Effector CD4-positive, alpha-beta T cell (primary cell): ENCODE measurements at regions not wholly inside any gene's neighbourhood (a gene's known extent, or its start where the extent isn't known, plus 50 kb on each side); places are given as distances from the start of the nearest gene placed in this dataset.

ENCODE experiments used
- DNase-seq: peaks from one replicate; pipeline ENCODE4 v3.0.0-alpha.2; 2020

GRCh38 chr13:33472446-33472845 is 186.9 kb upstream of the STARD13 start:
- no peak for DNase-seq

GRCh38 chr13:33479105-33479504 is 193.6 kb upstream of the STARD13 start:
- no peak for DNase-seq

GRCh38 chr13:33480561-33480960 is 195.0 kb upstream of the STARD13 start:
- no peak for DNase-seq

DNA sequence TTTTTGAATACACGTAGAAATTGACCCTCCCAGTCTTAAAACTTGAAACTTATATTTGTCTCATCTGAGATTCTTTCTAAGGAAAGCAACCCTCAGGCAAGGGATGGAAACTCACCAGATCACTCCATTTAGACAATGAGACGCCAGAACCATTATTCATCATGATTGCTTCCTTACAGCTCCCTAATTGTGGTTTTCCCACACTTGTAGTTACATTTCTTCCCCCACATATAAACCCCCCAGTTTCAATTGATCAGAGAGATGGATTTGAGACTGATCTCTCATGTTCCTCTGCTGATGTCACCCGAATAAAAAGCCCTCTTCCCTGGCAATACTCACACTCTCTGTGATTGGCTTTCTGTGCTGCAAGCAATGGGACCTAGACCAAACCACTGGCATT is 197.9 kb upstream of the STARD13 start:
- DNase-seq, result no peak

DNA sequence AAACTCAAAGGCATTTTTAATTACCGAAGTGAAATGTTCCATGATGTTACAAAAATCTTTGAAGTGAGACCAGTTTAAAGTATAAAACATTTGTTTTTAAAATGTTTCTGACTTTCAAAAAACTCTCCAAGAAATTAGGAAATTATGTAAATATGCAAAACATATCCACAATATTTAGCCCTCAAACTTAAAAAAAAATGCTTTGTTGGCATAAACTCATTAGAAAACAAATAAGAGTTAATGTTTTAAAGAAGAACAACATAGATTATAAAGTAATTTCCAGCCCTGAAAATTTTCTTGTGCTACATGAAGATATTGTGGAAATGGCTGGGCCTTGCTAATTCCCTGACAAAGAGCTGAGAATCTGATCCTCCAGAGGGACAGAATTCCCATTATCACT is 199.7 kb upstream of the STARD13 start:
- no peak for DNase-seq

DNA sequence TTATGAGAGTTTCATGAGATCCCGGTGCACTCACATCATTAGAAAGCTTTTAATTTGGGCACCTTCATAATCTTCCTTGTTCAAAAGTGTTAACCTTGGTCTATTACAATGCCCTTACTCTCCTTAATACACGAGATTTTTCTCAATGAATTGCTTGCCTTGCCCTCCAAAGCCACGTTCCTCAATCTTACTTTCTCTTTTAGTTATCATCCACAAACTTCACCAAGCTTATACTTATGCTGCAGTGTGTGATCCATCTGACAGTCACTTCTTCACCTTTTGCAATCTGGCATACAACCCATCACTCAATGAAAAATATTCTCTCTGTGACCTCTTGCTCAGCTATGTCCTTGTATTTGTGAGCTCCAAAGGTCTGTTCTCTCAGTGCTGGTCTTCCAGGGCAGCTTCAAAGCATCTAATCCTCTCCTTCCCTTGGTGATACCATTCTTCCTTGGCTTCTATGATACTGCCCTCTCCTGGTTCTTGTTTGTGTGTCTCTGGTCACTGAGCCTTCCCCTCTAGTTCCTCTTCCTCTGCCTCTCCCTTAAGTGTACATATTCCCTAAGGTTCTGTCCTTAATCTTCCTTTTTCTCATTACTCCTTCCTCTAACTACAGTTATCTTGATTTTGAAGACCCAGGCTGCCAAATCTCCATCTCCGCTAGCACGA is 202.2 kb upstream of the STARD13 start:
- DNase-seq, result no peak

GRCh38 chr13:33489563-33489962 is 204.0 kb upstream of the STARD13 start:
- DNase-seq, result no peak

GRCh38 chr13:33490461-33491327 is 205.1 kb upstream of the STARD13 start:
- DNase-seq, result no peak

DNA sequence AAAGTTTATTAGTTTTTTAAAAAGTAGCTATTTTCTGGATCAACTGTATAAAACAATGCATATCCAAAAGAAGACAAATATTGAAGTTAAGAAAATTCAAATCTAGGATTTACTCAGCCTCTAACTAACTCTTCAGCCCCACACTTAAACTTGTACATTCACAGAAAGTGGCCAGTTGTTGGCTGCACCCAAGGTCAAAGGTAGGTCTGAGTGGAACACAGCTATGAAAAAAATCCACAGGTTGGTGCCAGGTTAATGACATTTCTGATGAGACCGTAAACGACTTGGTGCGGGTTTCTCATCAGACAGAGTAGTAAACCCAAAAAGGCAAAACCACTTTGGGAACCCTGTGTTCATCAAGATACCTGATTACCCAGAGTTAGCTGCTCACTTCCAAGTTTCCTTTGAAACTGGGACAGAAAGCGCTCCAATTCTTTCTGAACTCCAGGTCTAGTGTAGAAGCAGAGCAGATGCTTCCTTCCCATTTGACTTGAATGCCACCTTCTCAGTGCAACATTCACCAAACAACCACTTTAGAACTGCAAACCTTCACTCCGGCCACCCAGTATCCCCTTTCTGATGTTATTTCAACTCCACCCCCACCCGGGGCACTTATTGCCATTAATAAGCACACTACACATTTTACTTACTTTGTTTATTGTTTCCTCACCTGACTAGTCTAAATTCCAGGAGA is 208.3 kb upstream of the STARD13 start:
- no peak for DNase-seq

DNA sequence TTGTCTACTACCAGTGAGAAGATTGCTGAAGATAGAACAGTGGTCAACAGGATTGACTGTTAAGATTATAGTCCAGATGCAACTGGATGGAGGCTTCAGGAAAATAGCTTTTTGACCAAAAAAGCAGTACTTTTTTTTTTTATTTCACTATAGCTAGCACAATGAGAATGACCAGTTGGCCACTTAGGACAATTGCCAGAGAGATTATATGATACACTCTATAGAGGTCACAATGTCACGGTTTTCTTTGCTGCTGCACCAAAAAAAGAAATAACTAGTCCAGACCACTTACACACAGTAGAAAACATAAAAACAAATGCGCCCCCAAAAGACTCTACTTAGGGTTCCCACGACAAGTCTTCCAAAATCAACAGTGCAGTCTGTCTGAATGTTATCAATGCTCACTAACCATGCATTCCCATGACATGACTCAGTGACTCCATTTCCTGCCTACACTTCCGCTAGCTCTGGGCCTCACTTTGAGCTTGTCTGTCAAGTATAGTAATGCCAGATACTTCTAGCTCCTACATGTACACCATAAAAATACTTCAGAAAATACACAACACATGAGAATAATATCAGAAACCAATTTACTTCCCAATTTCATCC is 209.1 kb upstream of the STARD13 start:
- DNase-seq, result no peak

DNA sequence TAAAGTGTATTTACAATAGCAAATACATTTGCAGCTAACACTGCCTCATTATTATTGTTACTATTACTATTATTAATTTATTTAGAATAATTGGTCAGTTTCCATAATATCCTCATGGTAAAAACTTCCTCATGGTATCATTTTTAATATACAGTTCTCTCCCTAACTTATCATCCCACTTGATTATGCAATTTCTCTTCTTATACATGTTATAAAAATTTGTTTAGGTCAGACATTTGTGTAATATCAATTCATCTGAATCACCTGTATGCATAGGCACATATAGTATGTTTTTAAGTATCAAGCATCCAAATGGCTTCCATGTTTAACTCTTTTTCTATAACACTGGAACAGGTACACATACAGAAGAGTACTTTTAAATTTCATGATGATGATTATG is 210.8 kb upstream of the STARD13 start:
- DNase-seq, result no peak

DNA sequence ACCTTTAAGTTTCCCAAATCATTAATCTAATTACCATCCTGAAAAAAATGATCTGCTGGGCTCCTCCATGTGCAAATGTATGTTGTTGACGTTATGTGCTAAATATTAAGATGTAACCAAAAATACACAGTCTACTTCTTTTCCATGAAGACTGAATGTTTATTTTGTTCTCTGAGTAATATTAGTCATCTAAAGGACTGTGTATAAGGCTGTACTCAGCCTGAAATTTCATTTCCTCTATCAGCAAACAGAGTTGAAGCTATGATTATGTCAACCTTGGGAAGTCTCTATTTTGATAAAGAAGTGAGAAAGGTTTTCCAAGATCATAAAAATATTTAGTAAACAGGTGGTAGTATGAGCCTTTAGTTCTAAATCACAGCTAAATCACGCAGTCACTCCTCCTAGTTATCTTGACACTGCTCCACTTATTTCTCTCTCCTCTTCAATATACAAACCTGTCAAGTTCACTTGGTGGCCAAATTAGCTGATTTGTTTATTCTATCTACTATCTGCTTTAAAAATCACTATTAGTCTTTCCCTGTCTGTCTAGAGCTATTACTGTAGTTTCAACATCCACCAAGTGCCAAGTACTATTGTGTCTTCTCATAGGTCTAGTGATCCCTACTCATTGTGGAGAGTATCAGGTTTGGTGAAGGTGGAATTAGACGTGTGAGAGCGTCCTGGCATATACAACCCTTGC is 211.7 kb upstream of the STARD13 start:
- DNase-seq, result no peak

DNA sequence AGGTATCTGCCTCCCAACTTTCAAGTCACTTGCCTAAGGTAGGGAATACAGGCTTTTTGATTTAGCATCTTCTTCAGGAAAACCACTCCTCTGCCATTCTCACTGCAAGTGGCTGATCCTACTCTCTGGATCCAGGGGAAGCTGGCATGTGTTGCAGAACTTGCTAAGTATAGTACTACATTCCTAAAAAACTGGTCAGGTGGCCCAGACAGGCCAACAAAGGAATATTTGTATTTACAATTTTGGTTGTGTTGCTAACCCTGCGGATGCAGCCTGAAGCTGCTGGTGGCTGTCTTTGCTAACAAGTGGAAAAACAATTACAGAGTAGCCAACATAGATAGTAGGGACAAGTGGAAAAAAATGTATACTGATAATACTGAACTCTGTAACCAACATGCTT is 222.5 kb upstream of the STARD13 start:
- no peak for DNase-seq

GRCh38 chr13:33509642-33510229 is 224.2 kb upstream of the STARD13 start:
- DNase-seq, result no peak

GRCh38 chr13:33510350-33510970 is 224.9 kb upstream of the STARD13 start:
- DNase-seq, result no peak

DNA sequence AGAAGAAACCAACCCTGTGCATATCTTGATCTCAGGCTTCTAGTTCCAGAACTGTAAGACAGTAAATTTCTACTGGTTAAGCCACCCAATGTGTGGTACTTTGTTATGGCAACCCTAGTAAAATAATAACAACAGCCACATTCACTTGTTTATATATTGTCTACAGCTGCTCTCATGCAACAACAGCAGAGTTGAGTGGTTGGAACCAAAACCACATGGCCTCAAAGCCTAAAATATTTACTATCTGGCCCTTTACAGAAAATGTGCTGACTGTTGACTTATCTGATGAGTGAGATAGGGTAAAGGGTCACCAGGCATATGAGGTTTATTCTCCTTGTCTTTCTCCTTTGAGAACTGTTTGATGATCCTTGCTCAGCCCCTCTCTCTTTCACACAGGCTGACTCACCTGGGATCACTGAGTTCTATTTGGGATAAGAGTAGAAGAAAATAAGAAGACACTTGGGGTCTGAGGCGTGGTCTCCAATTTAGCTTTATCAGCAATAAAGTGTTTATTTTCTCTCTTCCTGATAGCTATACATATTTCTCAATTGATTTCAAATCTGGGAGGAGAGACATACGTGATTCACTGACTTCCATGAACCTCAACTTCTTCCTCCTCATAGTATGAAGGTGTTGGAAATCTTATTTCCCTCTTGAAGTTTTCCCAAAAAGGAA is 227.5 kb upstream of the STARD13 start:
- no peak for DNase-seq

- DNase-seq, result no peak
Measured at GRCh38 chr13:33514362-33514761, 228.8 kb upstream of the STARD13 start.

- no peak for DNase-seq
Measured at GRCh38 chr13:33515146-33515545, 229.6 kb upstream of the STARD13 start.

- DNase-seq, result no peak
Measured at GRCh38 chr13:33518452-33518851, 232.9 kb upstream of the STARD13 start.

- DNase-seq, result no peak
Measured at GRCh38 chr13:33519561-33520467, 234.3 kb upstream of the STARD13 start.
